ENCODE measurements at regions not wholly inside any gene's neighbourhood (a gene's known extent, or its start where the extent isn't known, plus 50 kb on each side); places are given as distances from the start of the nearest gene placed in this dataset.

DNA sequence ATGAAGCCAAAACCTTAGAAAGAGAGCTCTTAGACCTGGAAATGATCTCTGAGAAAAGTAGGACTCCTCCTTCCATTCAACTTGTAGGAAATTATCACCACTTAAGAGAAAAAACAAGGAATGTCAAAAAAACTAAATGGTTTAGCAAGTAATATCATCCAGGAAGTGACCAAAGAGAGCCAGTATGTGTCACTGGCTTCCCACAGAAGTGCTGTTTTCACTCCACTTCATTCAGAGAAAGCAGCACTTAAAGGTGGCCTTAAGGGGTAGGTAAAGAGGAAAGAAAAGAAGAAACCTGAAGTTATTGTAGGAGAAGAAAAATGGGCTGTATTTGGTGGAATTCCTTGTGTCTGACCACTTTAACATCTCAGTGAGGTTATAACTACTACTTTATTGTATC, 414.4 kb upstream of the ETAA1 start:
- BruUV-seq (replicated peaks) = no TSS peak

More for the DNA sequence above, 414.4 kb upstream of the ETAA1 start:
- CTCF ChIA-PET = no interaction called here
- no peak for ATAC-seq (ENCODE audit: low read depth)
- intact Hi-C loops (cut with micrococcal nuclease) = no loop called here
- Histone ChIP-seq H2AK9ac (replicated peaks; ENCODE audit: low read depth, low read length, poor library complexity) (no peak overlapping the region), H3K9me3 (ENCODE audit: control insufficient read depth, insufficient read depth, low read length) (no peaks in the 10 kb centered on the region), H4K20me1 (ENCODE audit: insufficient read depth, low read length) (no peaks in the 10 kb centered on the region), H4K91ac (ENCODE audit: insufficient read depth, low read depth, low read length) (no peak overlapping the region), H3K79me1 (ENCODE audit: low read depth in 1 of 2, low read length in 2 of 2) (no peaks in the 10 kb centered on the region), H3K27me3 (ENCODE audit: control insufficient read depth, insufficient read depth, low read length) (no peaks in the 10 kb centered on the region), H4K5ac (ENCODE audit: low read depth, low read length) (no peak overlapping the region), H2AK5ac (ENCODE audit: low read depth, low read length) (no peak overlapping the region), H4K8ac (ENCODE audit: low read depth in 2 of 2, low read length in 2 of 2) (no peak overlapping the region), H3K4me1 (ENCODE audit: control insufficient read depth, insufficient read depth, low read length) (no peaks in the 10 kb centered on the region), H3K23ac (ENCODE audit: low read depth, low read length) (no peak overlapping the region), H3K14ac (replicated peaks; ENCODE audit: low read depth, low read length) (no peak overlapping the region; the same call in 1 of the 2 replicates), H3K36me3 (ENCODE audit: control insufficient read depth, insufficient read depth, low read length) (no peaks in the 10 kb centered on the region), H3K56ac (ENCODE audit: extremely low read depth, insufficient read depth, low read length) (no peak overlapping the region), H2BK15ac (ENCODE audit: low read depth, low read length) (no peak overlapping the region), H2BK20ac (ENCODE audit: low read depth, low read length) (peak overlapping the region; percentile 60; the same call in 1 of the 2 replicates), H3K9me1 (ENCODE audit: insufficient read depth, low read length) (no peaks in the 10 kb centered on the region), H2AFZ (replicated peaks; ENCODE audit: low read length, poor library complexity) (no peak overlapping the region), H3K18ac (ENCODE audit: low read depth, low read length) (no peak overlapping the region), H3K4me2 (ENCODE audit: low read depth, low read length) (no peak overlapping the region), H2BK5ac (ENCODE audit: low read depth, low read length, poor library complexity, severe bottlenecking) (no peak overlapping the region), H3K9ac (ENCODE audit: low read depth, low read length) (no peak overlapping the region), H2BK120ac (ENCODE audit: low read depth, low read length) (no peak overlapping the region), H3K27ac (ENCODE audit: insufficient read depth, low read length) (no peak overlapping the region), H3K4ac (ENCODE audit: low read depth, low read length) (no peak overlapping the region), H3K4me3 (ENCODE audit: insufficient read depth, low read depth, low read length) (no peak overlapping the region)
- in situ Hi-C loops (cut with MboI; ENCODE audit: low sequenced_read_pairs) = no loop called here
- TF ChIP-seq MAZ (IDR thresholded peaks at IDR 0.05; ENCODE audit: borderline replicate concordance, low read depth, low read length) (no peak), RAD21 (IDR thresholded peaks at IDR 0.05; ENCODE audit: low read length) (peak; percentile 26; the same call in 1 of the 2 replicates), SMC3 (IDR thresholded peaks at IDR 0.05; ENCODE audit: low read depth, low read length) (peak; percentile 16; the same call in 1 of the 2 replicates)
- peak; percentile 44 for DNase-seq
- POLR2A ChIA-PET (ENCODE audit: unreplicated experiment) = no interaction called here
- dilution Hi-C loops (cut with HindIII; ENCODE audit: low sequenced_read_pairs, unreplicated experiment) = no loop called here

All from IMR-90 (cell line).